HEK293 (cell line): ENCODE measurements at regions not wholly inside any gene's neighbourhood (a gene's known extent, or its start where the extent isn't known, plus 50 kb on each side); places are given as distances from the start of the nearest gene placed in this dataset.

Experiments
- CTCF ChIP-seq: fragments of 450-650 bp; formaldehyde crosslinking; IDR thresholded peaks from 2 replicates; pipeline ENCODE4 v1.5.1; 2016; ENCODE audit warnings: missing biosample characterization, missing genetic modification characterization
- ZNF19 ChIP-seq: fragments of 450-650 bp; formaldehyde crosslinking; IDR thresholded peaks from 2 replicates; pipeline ENCODE4; 2016; ENCODE audit warnings: missing biosample characterization, missing genetic modification characterization, low read depth
- ZNF626 ChIP-seq: fragments of 450-650 bp; sonication (Bioruptor Pico); formaldehyde crosslinking; IDR thresholded peaks from 2 replicates; pipeline ENCODE4 v1.5.1; 2018; ENCODE audit warnings: missing biosample characterization, missing genetic modification characterization, inconsistent platforms
- ZNF639 ChIP-seq: fragments of 450-650 bp; formaldehyde crosslinking; IDR thresholded peaks from 2 replicates; pipeline ENCODE4 v1.5.1; 2016; ENCODE audit warnings: missing biosample characterization, missing genetic modification characterization

- TF ChIP-seq CTCF: no peak
- TF ChIP-seq ZNF626 (tag by site-specific recombination): no peak
- no peak for TF ChIP-seq ZNF639 (tag by site-specific recombination)
- TF ChIP-seq ZNF19 (tag by site-specific recombination): no peak
Observed at GRCh38 chr12:25769082-25769945, 189.2 kb upstream of the RASSF8 start.
